ENCODE measurements at regions not wholly inside any gene's neighbourhood (a gene's known extent, or its start where the extent isn't known, plus 50 kb on each side); places are given as distances from the start of the nearest gene placed in this dataset.
"Not testable (repeated sequence)": the region's sequence is repeated elsewhere in the genome, so short reads cannot be mapped to it uniquely, and the experiment has no call there.

DNA sequence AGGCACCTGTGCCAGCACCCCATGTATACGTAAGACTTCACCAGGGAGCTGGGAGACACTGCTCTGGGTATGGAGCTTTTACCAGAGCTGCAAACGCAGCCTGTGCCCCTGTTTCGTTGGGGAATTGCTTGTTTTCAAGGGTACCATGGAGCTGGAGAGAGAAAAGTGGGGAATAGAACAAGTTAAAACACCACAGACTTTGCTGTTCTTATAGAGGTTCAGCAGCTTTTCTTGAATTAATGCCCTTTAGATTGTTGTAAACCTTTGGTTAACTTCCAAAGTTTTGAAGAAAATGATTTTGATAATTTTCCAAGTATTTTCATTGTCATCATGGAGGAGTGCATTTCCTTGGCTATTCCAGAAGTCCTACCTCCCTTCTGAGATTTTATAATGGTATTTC lies 131.7 kb downstream of the KBTBD2 start:
- TF ChIP-seq, protein P1, sequence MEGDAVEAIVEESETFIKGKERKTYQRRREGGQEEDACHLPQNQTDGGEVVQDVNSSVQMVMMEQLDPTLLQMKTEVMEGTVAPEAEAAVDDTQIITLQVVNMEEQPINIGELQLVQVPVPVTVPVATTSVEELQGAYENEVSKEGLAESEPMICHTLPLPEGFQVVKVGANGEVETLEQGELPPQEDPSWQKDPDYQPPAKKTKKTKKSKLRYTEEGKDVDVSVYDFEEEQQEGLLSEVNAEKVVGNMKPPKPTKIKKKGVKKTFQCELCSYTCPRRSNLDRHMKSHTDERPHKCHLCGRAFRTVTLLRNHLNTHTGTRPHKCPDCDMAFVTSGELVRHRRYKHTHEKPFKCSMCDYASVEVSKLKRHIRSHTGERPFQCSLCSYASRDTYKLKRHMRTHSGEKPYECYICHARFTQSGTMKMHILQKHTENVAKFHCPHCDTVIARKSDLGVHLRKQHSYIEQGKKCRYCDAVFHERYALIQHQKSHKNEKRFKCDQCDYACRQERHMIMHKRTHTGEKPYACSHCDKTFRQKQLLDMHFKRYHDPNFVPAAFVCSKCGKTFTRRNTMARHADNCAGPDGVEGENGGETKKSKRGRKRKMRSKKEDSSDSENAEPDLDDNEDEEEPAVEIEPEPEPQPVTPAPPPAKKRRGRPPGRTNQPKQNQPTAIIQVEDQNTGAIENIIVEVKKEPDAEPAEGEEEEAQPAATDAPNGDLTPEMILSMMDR (IDR thresholded peaks at IDR 0.05; ENCODE audit: insufficient read depth, low read length): not testable (repeated sequence)
- TF ChIP-seq POLR2AphosphoS5 (IDR thresholded peaks at IDR 0.05; ENCODE audit: low read depth): not testable (repeated sequence)
- TF ChIP-seq, protein P2, sequence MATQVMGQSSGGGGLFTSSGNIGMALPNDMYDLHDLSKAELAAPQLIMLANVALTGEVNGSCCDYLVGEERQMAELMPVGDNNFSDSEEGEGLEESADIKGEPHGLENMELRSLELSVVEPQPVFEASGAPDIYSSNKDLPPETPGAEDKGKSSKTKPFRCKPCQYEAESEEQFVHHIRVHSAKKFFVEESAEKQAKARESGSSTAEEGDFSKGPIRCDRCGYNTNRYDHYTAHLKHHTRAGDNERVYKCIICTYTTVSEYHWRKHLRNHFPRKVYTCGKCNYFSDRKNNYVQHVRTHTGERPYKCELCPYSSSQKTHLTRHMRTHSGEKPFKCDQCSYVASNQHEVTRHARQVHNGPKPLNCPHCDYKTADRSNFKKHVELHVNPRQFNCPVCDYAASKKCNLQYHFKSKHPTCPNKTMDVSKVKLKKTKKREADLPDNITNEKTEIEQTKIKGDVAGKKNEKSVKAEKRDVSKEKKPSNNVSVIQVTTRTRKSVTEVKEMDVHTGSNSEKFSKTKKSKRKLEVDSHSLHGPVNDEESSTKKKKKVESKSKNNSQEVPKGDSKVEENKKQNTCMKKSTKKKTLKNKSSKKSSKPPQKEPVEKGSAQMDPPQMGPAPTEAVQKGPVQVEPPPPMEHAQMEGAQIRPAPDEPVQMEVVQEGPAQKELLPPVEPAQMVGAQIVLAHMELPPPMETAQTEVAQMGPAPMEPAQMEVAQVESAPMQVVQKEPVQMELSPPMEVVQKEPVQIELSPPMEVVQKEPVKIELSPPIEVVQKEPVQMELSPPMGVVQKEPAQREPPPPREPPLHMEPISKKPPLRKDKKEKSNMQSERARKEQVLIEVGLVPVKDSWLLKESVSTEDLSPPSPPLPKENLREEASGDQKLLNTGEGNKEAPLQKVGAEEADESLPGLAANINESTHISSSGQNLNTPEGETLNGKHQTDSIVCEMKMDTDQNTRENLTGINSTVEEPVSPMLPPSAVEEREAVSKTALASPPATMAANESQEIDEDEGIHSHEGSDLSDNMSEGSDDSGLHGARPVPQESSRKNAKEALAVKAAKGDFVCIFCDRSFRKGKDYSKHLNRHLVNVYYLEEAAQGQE (IDR thresholded peaks at IDR 0.05; ENCODE audit: insufficient replicate concordance, low read depth): not testable (repeated sequence)

Data from HL-60 (cell line).